Smooth muscle cell (in vitro differentiated cells): ENCODE measurements at regions not wholly inside any gene's neighbourhood (a gene's known extent, or its start where the extent isn't known, plus 50 kb on each side); places are given as distances from the start of the nearest gene placed in this dataset.

Experiments
- DNase-seq: peaks from one replicate; lab custom pipeline; 2025; ENCODE audit not compliant: unreplicated experiment; lab: John Stamatoyannopoulos, UW
- H2AFZ ChIP-seq: fragments of 200-600 bp; sonication (generic); 2 replicates; pipeline ENCODE4 v1.6.0; 2016; ENCODE audit warnings: antibody characterized with exemption, low read depth, mild to moderate bottlenecking
- H3F3A ChIP-seq: fragments of 200-600 bp; sonication (generic); 2 replicates; pipeline ENCODE4 v1.6.0; 2017; ENCODE audit warnings: antibody characterized with exemption, low read depth
- H3K27ac ChIP-seq: fragments of 200-600 bp; sonication (generic); 2 replicates; pipeline ENCODE4 v1.5.1; 2016; ENCODE audit warnings: low read depth, mild to moderate bottlenecking
- H3K27me3 ChIP-seq: fragments of 200-600 bp; sonication (generic); 2 replicates; pipeline ENCODE4 v1.6.1; 2016; ENCODE audit warnings: low read depth, mild to moderate bottlenecking
- H3K36me3 ChIP-seq: fragments of 200-600 bp; sonication (generic); 2 replicates; pipeline ENCODE4 v1.5.1; 2016; ENCODE audit warnings: low read depth
- H3K4me1 ChIP-seq: fragments of 200-600 bp; sonication (generic); 2 replicates; pipeline ENCODE4 v1.5.1; 2016; ENCODE audit warnings: low read depth
- H3K4me2 ChIP-seq: fragments of 200-600 bp; sonication (generic); 2 replicates; pipeline ENCODE4 v1.6.0; 2016; ENCODE audit warnings: mild to moderate bottlenecking
- H3K4me3 ChIP-seq: fragments of 200-600 bp; sonication (generic); 2 replicates; pipeline ENCODE4 v1.5.1; 2016; ENCODE audit warnings: mild to moderate bottlenecking
- H3K79me2 ChIP-seq: fragments of 200-600 bp; sonication (generic); 2 replicates; pipeline ENCODE4 v1.6.0; 2016; ENCODE audit warnings: low read depth, mild to moderate bottlenecking
- H3K9ac ChIP-seq: fragments of 200-600 bp; sonication (generic); 2 replicates; pipeline ENCODE4 v1.6.0; 2016; ENCODE audit warnings: low read depth
- H3K9me3 ChIP-seq: fragments of 200-600 bp; sonication (generic); replicated peaks from 2 replicates; pipeline ENCODE4 v1.5.1; 2016; ENCODE audit warnings: low read depth
- H4K20me1 ChIP-seq: fragments of 200-600 bp; sonication (generic); 2 replicates; pipeline ENCODE4 v1.6.0; 2016; ENCODE audit warnings: low read depth
- CTCF ChIP-seq: fragments of 200-600 bp; sonication (generic); IDR thresholded peaks from 2 replicates; pipeline ENCODE4 v1.5.1; 2017; ENCODE audit warnings: borderline replicate concordance, mild to moderate bottlenecking, antibody characterized with exemption; ENCODE audit not compliant: insufficient read depth, poor library complexity, severe bottlenecking
- WGBS: methylation state at CpG from one replicate; pipeline ENCODE4 v1.1.7; 2016; ENCODE audit warnings: low lambda C conversion rate; 5-methylcytosine and 5-hydroxymethylcytosine counted together

- no peaks in the 10 kb centered on the region for H3K27me3 ChIP-seq
- H2AFZ ChIP-seq = no peak overlapping the region
- no peaks in the 10 kb centered on the region for H3K36me3 ChIP-seq
- no peak overlapping the region for H3K4me3 ChIP-seq
- H3K4me1 ChIP-seq = no peaks in the 10 kb centered on the region
- no peaks in the 10 kb centered on the region for H3F3A ChIP-seq
- no peak overlapping the region for H3K27ac ChIP-seq
- no peak overlapping the region for H3K4me2 ChIP-seq
- H3K79me2 ChIP-seq = no peaks in the 10 kb centered on the region
- no peak overlapping the region for H3K9ac ChIP-seq
- no peaks in the 10 kb centered on the region for H4K20me1 ChIP-seq
- H3K9me3 ChIP-seq = no peaks in the 10 kb centered on the region
- no peak for DNase-seq
- no peak for TF ChIP-seq CTCF
These were observed 606.3 kb downstream of the NUF2 start for GRCh38 chr1:163928069-163928468.

DNA sequence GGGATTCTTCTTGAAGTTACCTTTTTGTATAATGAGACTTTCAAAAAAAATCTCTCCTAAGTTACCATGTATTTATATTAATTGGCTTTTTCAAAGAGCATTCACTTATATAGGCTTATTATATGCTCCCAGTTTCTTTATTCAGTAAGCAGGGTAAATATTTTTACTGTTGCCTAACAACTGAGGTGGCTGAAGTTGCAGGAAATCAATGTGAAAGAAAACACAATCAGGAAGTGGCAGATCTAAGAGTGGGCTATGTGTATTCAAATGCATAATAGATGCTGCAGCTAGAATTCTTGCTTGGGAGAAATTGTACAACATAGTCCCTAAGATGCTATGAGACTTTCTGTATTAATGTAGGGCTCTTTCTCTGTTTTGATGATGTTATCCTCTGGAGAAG is 606.9 kb downstream of the NUF2 start:
- Histone ChIP-seq H3K9ac (no peak overlapping the region), H3K27me3 (no peaks in the 10 kb centered on the region), H4K20me1 (no peaks in the 10 kb centered on the region), H3K27ac (no peak overlapping the region), H2AFZ (no peak overlapping the region), H3K4me2 (no peak overlapping the region), H3K4me1 (no peaks in the 10 kb centered on the region), H3K9me3 (no peaks in the 10 kb centered on the region), H3K4me3 (no peak overlapping the region), H3F3A (no peaks in the 10 kb centered on the region), H3K36me3 (no peaks in the 10 kb centered on the region), H3K79me2 (no peaks in the 10 kb centered on the region)
- no peak for DNase-seq
- TF ChIP-seq CTCF = no peak

GRCh38 chr1:163932901-163933300 is 611.1 kb downstream of the NUF2 start:
- Histone ChIP-seq H3K36me3 (no peaks in the 10 kb centered on the region), H3K79me2 (no peaks in the 10 kb centered on the region), H3K4me2 (no peak overlapping the region), H3K9me3 (no peaks in the 10 kb centered on the region), H3K4me1 (no peaks in the 10 kb centered on the region), H3F3A (no peaks in the 10 kb centered on the region), H2AFZ (no peak overlapping the region), H3K9ac (no peak overlapping the region), H3K27me3 (no peaks in the 10 kb centered on the region), H4K20me1 (no peaks in the 10 kb centered on the region), H3K27ac (no peak overlapping the region), H3K4me3 (no peak overlapping the region)
- 59% methylated on average over 3 of the region's 3 CpGs for WGBS
- no peak for TF ChIP-seq CTCF
- DNase-seq = no peak

GRCh38 chr1:163933437-163933836 is 611.7 kb downstream of the NUF2 start:
- no peak overlapping the region for H3K4me3 ChIP-seq
- no peak overlapping the region for H3K9ac ChIP-seq
- no peak overlapping the region for H2AFZ ChIP-seq
- no peak overlapping the region for H3K4me2 ChIP-seq
- H3F3A ChIP-seq = no peaks in the 10 kb centered on the region
- no peaks in the 10 kb centered on the region for H4K20me1 ChIP-seq
- no peak overlapping the region for H3K27ac ChIP-seq
- 69% methylated on average over 3 of the region's 3 CpGs for WGBS
- no peaks in the 10 kb centered on the region for H3K79me2 ChIP-seq
- DNase-seq = no peak
- no peaks in the 10 kb centered on the region for H3K27me3 ChIP-seq
- no peaks in the 10 kb centered on the region for H3K36me3 ChIP-seq
- H3K4me1 ChIP-seq = no peaks in the 10 kb centered on the region
- TF ChIP-seq CTCF = no peak
- H3K9me3 ChIP-seq = no peaks in the 10 kb centered on the region
